Testis (tissue), 2 donors: ENCODE measurements at regions not wholly inside any gene's neighbourhood (a gene's known extent, or its start where the extent isn't known, plus 50 kb on each side); places are given as distances from the start of the nearest gene placed in this dataset.

Experiments used
- CTCF ChIP-seq, 3 experiments: fragments of 450-650 bp in 2 of 3; fragments of 200-600 bp in 1 of 3; sonication (generic) in 1 of 3; IDR thresholded peaks; one replicate each; pipeline ENCODE4 v1.5.1; 2016 to 2019; ENCODE audit warnings: antibody characterized with exemption in 3 of 3, mild to moderate bottlenecking in 2 of 3, moderate library complexity in 1 of 3
- POLR2A ChIP-seq: fragments of 450-650 bp; IDR thresholded peaks from one replicate; pipeline ENCODE4 v1.6.1; 2017; ENCODE audit warnings: antibody characterized with exemption, mild to moderate bottlenecking, moderate library complexity

- no peak for TF ChIP-seq CTCF (IDR thresholded peaks at IDR 0.05)
- no peak for TF ChIP-seq POLR2A
Measured at GRCh38 chr12:126383506-126383905, 1318.3 kb downstream of the AACS start.
